Testis (tissue), 2 donors: ENCODE measurements at regions not wholly inside any gene's neighbourhood (a gene's known extent, or its start where the extent isn't known, plus 50 kb on each side); places are given as distances from the start of the nearest gene placed in this dataset.

Source experiments
- DNase-seq: peaks from one replicate; pipeline ENCODE4 v3.0.0-alpha.2; 2019
- H3K27ac ChIP-seq, 2 donors: fragments of 200-600 bp; sonication (generic); one replicate each; pipeline ENCODE4 v1.5.1; 2019
- H3K27me3 ChIP-seq: fragments of 200-600 bp; sonication (generic); one replicate; pipeline ENCODE4 v1.5.1; 2019
- H3K36me3 ChIP-seq: fragments of 200-600 bp; sonication (generic); one replicate; pipeline ENCODE4 v1.5.1; 2017; ENCODE audit warnings: low read depth; ENCODE audit errors: missing control alignments
- H3K4me1 ChIP-seq: fragments of 200-600 bp; sonication (generic); one replicate; pipeline ENCODE4 v1.5.1; 2019
- H3K4me3 ChIP-seq, 2 donors: fragments of 200-600 bp; sonication (generic); one replicate each; pipeline ENCODE4 v1.5.1; 2017 to 2019
- H3K9me3 ChIP-seq: fragments of 200-600 bp; sonication (generic); one replicate; pipeline ENCODE4 v1.5.1; 2017
- CTCF ChIP-seq, 3 experiments: fragments of 450-650 bp in 2 of 3; fragments of 200-600 bp in 1 of 3; sonication (generic) in 1 of 3; IDR thresholded peaks; one replicate each; pipeline ENCODE4 v1.5.1; 2016 to 2019; ENCODE audit warnings: antibody characterized with exemption in 3 of 3, mild to moderate bottlenecking in 2 of 3, moderate library complexity in 1 of 3
- POLR2A ChIP-seq: fragments of 450-650 bp; IDR thresholded peaks from one replicate; pipeline ENCODE4 v1.6.1; 2017; ENCODE audit warnings: antibody characterized with exemption, mild to moderate bottlenecking, moderate library complexity
- WGBS, 2 donors: methylation state at CpG; one replicate each; pipeline ENCODE4 v1.1.5; 2018; 5-methylcytosine and 5-hydroxymethylcytosine counted together
- intact Hi-C: fragments of 100-400 bp; cut with DNase I; formaldehyde crosslinking; loops from one replicate; pipeline ENCODE4 v1.15.1; 2023; ENCODE audit warnings: low total_unique reads

- Histone ChIP-seq H3K27ac (no peak overlapping the region), H3K4me1 (no peaks in the 10 kb centered on the region), H3K36me3 (no peaks in the 10 kb centered on the region), H3K4me3 (no peak overlapping the region), H3K9me3 (no peaks in the 10 kb centered on the region), H3K27me3 (no peaks in the 10 kb centered on the region)
- no peak for DNase-seq
- no peak for TF ChIP-seq CTCF (IDR thresholded peaks at IDR 0.05)
- no peak for TF ChIP-seq POLR2A
- intact Hi-C loops, result no loop called here
- 84 to 89% methylated on average over 3 of the region's 3 CpGs for WGBS, 2 donors
These were observed 78.9 kb upstream of the COP1 start for GRCh38 chr1:176285996-176286395.

DNA sequence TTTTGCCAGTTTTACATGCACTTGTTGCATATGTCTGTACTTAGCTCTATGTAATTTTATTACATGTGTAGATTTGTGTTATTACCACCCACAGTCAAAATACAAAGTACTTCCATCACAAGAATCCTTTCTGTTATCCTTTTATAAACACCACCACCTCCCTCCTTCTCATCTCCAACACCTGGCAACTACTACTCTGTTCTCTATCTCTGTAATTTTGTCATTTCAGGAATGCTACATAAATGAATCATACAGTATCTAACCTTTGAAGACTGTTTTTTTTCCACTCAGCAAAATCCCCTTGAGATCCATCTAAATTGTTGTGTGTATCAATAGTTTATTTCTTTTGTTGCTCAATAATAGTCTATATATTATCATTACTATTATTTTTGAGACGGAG, 64.5 kb upstream of the COP1 start:
- no peaks in the 10 kb centered on the region for H3K36me3 ChIP-seq
- no peaks in the 10 kb centered on the region for H3K4me1 ChIP-seq
- intact Hi-C loops, result no loop called here
- H3K27me3 ChIP-seq, result no peaks in the 10 kb centered on the region
- WGBS, 2 donors, result 80 to 100% methylated on average over 1 of the region's 1 CpG
- no peak overlapping the region for H3K4me3 ChIP-seq
- no peak overlapping the region for H3K27ac ChIP-seq
- TF ChIP-seq CTCF (IDR thresholded peaks at IDR 0.05), result no peak
- DNase-seq, result no peak
- no peaks in the 10 kb centered on the region for H3K9me3 ChIP-seq
